H1 (cell line): ENCODE measurements at regions not wholly inside any gene's neighbourhood (a gene's known extent, or its start where the extent isn't known, plus 50 kb on each side); places are given as distances from the start of the nearest gene placed in this dataset.

Source experiments
- CTCF ChIA-PET: fragments of 300-600 bp; sonication (Branson Sonifier 250); formaldehyde crosslinking; loops from one replicate; lab custom pipeline; 2021; ENCODE audit not compliant: partially characterized antibody; lab: Charles Lee
- POLR2A ChIA-PET: fragments of 300-600 bp; sonication (Branson Sonifier 250); formaldehyde crosslinking; loops from one replicate; lab custom pipeline; 2021; ENCODE audit warnings: inconsistent platforms; ENCODE audit not compliant: partially characterized antibody; lab: Charles Lee
- DNase-seq, 2 experiments: peaks; one replicate each; pipeline versions ENCODE4 v3.0.0 to v3.0.0-alpha.2; 2010 to 2022; ENCODE audit warnings: low spot score in 2 of 2, low read depth in 1 of 2, mixed read lengths in 1 of 2
- FAIRE-seq: peaks from 2 replicates; lab custom pipeline; 2011; peaks lifted over from hg19 to GRCh38; lab: Jason Lieb, UNC
- H2AFZ ChIP-seq: 2 replicates; pipeline ENCODE4 v1.8.1; 2012; ENCODE audit warnings: low read length, inconsistent platforms
- H2AK5ac ChIP-seq: 2 replicates; pipeline ENCODE4 v1.6.1; 2013; ENCODE audit warnings: low read depth, low read length
- H2BK120ac ChIP-seq: replicated peaks from 2 replicates; pipeline ENCODE3; 2013; ENCODE audit warnings: low read depth, low read length, inconsistent platforms
- H2BK12ac ChIP-seq: 2 replicates; pipeline ENCODE4 v1.6.1; 2013; ENCODE audit warnings: low read depth, low read length
- H2BK15ac ChIP-seq: 2 replicates; pipeline ENCODE4 v1.6.1; 2013; ENCODE audit warnings: low read length
- H2BK20ac ChIP-seq: 2 replicates; pipeline ENCODE4 v1.6.1; 2013; ENCODE audit warnings: low read length
- H2BK5ac ChIP-seq: 2 replicates; pipeline ENCODE4 v1.6.1; 2013; ENCODE audit warnings: low read depth, low read length
- H3K14ac ChIP-seq: 2 replicates; pipeline ENCODE4 v1.6.1; 2013; ENCODE audit warnings: inconsistent platforms; ENCODE audit not compliant: insufficient read length
- H3K18ac ChIP-seq: 2 replicates; pipeline ENCODE4 v1.6.1; 2013; ENCODE audit warnings: low read length; ENCODE audit errors: extremely low read depth
- H3K23ac ChIP-seq: 2 replicates; pipeline ENCODE4 v1.6.1; 2013; ENCODE audit warnings: inconsistent platforms; ENCODE audit not compliant: insufficient read length
- H3K23me2 ChIP-seq: 2 replicates; pipeline ENCODE4 v1.6.1; 2013; ENCODE audit warnings: low read depth, low read length
- H3K27ac ChIP-seq: 2 replicates; pipeline ENCODE4 v1.6.1; 2011; ENCODE audit warnings: low read depth, low read length, inconsistent platforms
- H3K27me3 ChIP-seq, 4 experiments: replicated peaks in 1 of 4; 1 replicate in 1 of 4; 2 replicates in 3 of 4; pipeline versions ENCODE4 v1.6.1 to v1.8.1; 2011 to 2013; ENCODE audit warnings: low read length in 3 of 4, mild to moderate bottlenecking in 3 of 4, inconsistent platforms in 2 of 4, mixed read lengths in 2 of 4, moderate library complexity in 1 of 4; ENCODE audit not compliant: control insufficient read depth in 3 of 4, insufficient read depth in 3 of 4; ENCODE audit errors: extremely low read depth in 1 of 4
- H3K36me3 ChIP-seq, 4 experiments: 2 replicates each; pipeline versions ENCODE4 v1.6.1 to v1.8.1; 2011 to 2013; ENCODE audit warnings: mild to moderate bottlenecking in 4 of 4, low read length in 3 of 4, moderate library complexity in 2 of 4, control low read depth in 1 of 4, inconsistent platforms in 1 of 4; ENCODE audit not compliant: insufficient read depth in 4 of 4, control insufficient read depth in 2 of 4
- H3K4ac ChIP-seq: replicated peaks from 2 replicates; pipeline ENCODE3; 2013; ENCODE audit warnings: low read length, low read depth, mixed read lengths, inconsistent platforms; ENCODE audit not compliant: insufficient read length
- H3K4me1 ChIP-seq, 4 experiments: replicated peaks in 1 of 4; 1 replicate in 1 of 4; 2 replicates in 3 of 4; pipeline versions ENCODE4 v1.6.1 to v1.8.1; 2011 to 2013; ENCODE audit warnings: low read length in 3 of 4, inconsistent platforms in 2 of 4, mixed read lengths in 1 of 4; ENCODE audit not compliant: insufficient read depth in 4 of 4, control insufficient read depth in 3 of 4
- H3K4me2 ChIP-seq, 2 experiments: 2 replicates each; pipeline versions ENCODE4 v1.6.1 to v1.8.1; 2011 to 2013; ENCODE audit warnings: low read depth in 2 of 2, low read length in 2 of 2, control low read depth in 1 of 2, inconsistent platforms in 1 of 2, mild to moderate bottlenecking in 1 of 2; ENCODE audit not compliant: insufficient read depth in 1 of 2
- H3K4me3 ChIP-seq, 4 experiments: fragments of 200-600, 300-600 bp in 1 of 4; sonication (generic), shearing (Covaris generic), sonication (Bioruptor Twin) in 1 of 4; 2 replicates each; pipeline versions ENCODE4 v1.5.1 to v1.8.1; 2011 to 2016; ENCODE audit warnings: low read length in 4 of 4, low read depth in 3 of 4, control low read depth in 2 of 4, inconsistent platforms in 2 of 4, mild to moderate bottlenecking in 2 of 4, mixed read lengths in 1 of 4, moderate library complexity in 1 of 4; ENCODE audit not compliant: insufficient read depth in 2 of 4; ENCODE audit errors: extremely low read depth in 1 of 4
- H3K56ac ChIP-seq: replicated peaks from 2 replicates; pipeline ENCODE3; 2013; ENCODE audit warnings: low read depth, mild to moderate bottlenecking, mixed read lengths, low read length, inconsistent platforms; ENCODE audit not compliant: insufficient read length
- H3K79me1 ChIP-seq: 2 replicates; pipeline ENCODE4 v1.6.1; 2013; ENCODE audit warnings: low read depth, low read length, control low read depth
- H3K79me2 ChIP-seq, 2 experiments: 2 replicates each; pipeline versions ENCODE4 v1.6.1 to v1.8.1; 2012 to 2013; ENCODE audit warnings: low read length in 2 of 2, mild to moderate bottlenecking in 2 of 2, inconsistent platforms in 1 of 2; ENCODE audit not compliant: insufficient read depth in 2 of 2, control insufficient read depth in 1 of 2
- H3K9ac ChIP-seq, 4 experiments: replicated peaks in 1 of 4; 1 replicate in 1 of 4; 2 replicates in 3 of 4; pipeline versions ENCODE4 v1.6.1 to v1.8.1; 2011 to 2013; ENCODE audit warnings: low read depth in 3 of 4, low read length in 3 of 4, control low read depth in 2 of 4, mild to moderate bottlenecking in 2 of 4, moderate library complexity in 2 of 4, inconsistent platforms in 1 of 4; ENCODE audit errors: extremely low read depth in 1 of 4
- H3K9me3 ChIP-seq, 2 experiments: 2 replicates each; pipeline versions ENCODE4 v1.6.1 to v1.8.1; 2012 to 2013; ENCODE audit warnings: mild to moderate bottlenecking in 2 of 2, moderate library complexity in 2 of 2, control low read depth in 1 of 2, inconsistent platforms in 1 of 2, low read depth in 1 of 2, low read length in 1 of 2, mixed read lengths in 1 of 2; ENCODE audit not compliant: insufficient read depth in 2 of 2
- H4K20me1 ChIP-seq, 2 experiments: replicated peaks in 1 of 2; 2 replicates each; pipeline versions ENCODE3 to v1.8.1; 2011 to 2013; ENCODE audit warnings: inconsistent platforms in 2 of 2, low read length in 2 of 2, mild to moderate bottlenecking in 1 of 2; ENCODE audit not compliant: insufficient read depth in 2 of 2, control insufficient read depth in 1 of 2
- H4K5ac ChIP-seq: 2 replicates; pipeline ENCODE4 v1.6.1; 2013; ENCODE audit warnings: low read length, low read depth, mixed read lengths, inconsistent platforms; ENCODE audit not compliant: insufficient read length
- H4K8ac ChIP-seq: 2 replicates; pipeline ENCODE4 v1.8.0; 2013; ENCODE audit warnings: mild to moderate bottlenecking, moderate library complexity, low read length, inconsistent platforms; ENCODE audit not compliant: insufficient read depth; ENCODE audit errors: extremely low read depth
- H4K91ac ChIP-seq: replicated peaks from 2 replicates; pipeline ENCODE3; 2013; ENCODE audit warnings: low read length, mixed read lengths, inconsistent platforms; ENCODE audit not compliant: insufficient read length
- BCL11A ChIP-seq, 2 experiments: IDR thresholded peaks; one replicate each; pipeline ENCODE4 v1.6.1; 2011; ENCODE audit warnings: low read depth in 2 of 2, low read length in 2 of 2, mild to moderate bottlenecking in 2 of 2
- CEBPB ChIP-seq: IDR thresholded peaks from 2 replicates; pipeline ENCODE4 v1.6.1; 2012; ENCODE audit warnings: low read depth, low read length
- GABPA ChIP-seq: IDR thresholded peaks from 2 replicates; pipeline ENCODE4 v1.6.1; 2011; ENCODE audit warnings: mild to moderate bottlenecking, low read length, moderate library complexity, borderline replicate concordance; ENCODE audit not compliant: insufficient read depth
- MAX ChIP-seq: IDR thresholded peaks from 2 replicates; pipeline ENCODE4 v1.6.1; 2012; ENCODE audit warnings: inconsistent platforms
- NRF1 ChIP-seq: IDR thresholded peaks from 2 replicates; pipeline ENCODE4 v1.6.1; 2011; ENCODE audit warnings: mild to moderate bottlenecking, low read depth, low read length, improper control_type of control experiment
- SAP30 ChIP-seq: fragments of 300-600 bp; sonication (generic); IDR thresholded peaks from 2 replicates; pipeline ENCODE4 v1.7.1; 2012; ENCODE audit warnings: low read length, moderate library complexity, mild to moderate bottlenecking, inconsistent platforms; ENCODE audit not compliant: insufficient read depth, insufficient replicate concordance
- SIN3A ChIP-seq, 2 experiments: IDR thresholded peaks in 1 of 2; conservative IDR thresholded peaks in 1 of 2; 2 replicates each; pipeline ENCODE4 v1.6.1; 2011 to 2012; ENCODE audit warnings: low read length in 2 of 2, improper control_type of control experiment in 1 of 2, low read depth in 1 of 2, mild to moderate bottlenecking in 1 of 2
- WGBS, 2 experiments: shearing (Covaris generic) in 1 of 2; methylation state at CpG; one replicate each; pipeline versions ENCODE4 v1.1.6 to v1.1.7; 2013 to 2015; ENCODE audit warnings: low lambda C conversion rate in 2 of 2, mixed read lengths in 2 of 2, inconsistent platforms in 1 of 2, low coverage in 1 of 2, missing lambda C conversion rate in 1 of 2; ENCODE audit not compliant: insufficient replicate concordance in 2 of 2, insufficient coverage in 1 of 2, insufficient read length in 1 of 2; ENCODE audit errors: extremely low coverage in 1 of 2, missing lambda C conversion rate in 1 of 2; 5-methylcytosine and 5-hydroxymethylcytosine counted together

- ChIA-PET POLR2A (interaction anchor here (0.9 kb wide), 1 partner anchor 38 kb away, joined by 3 read pairs; no protein-coding TSS in a partner anchor), CTCF (interaction anchor here (0.8 to 3.5 kb wide), 6 partner anchors 15 to 470 kb away, joined by 3 to 17 read pairs (median 4); no protein-coding TSS in a partner anchor)
- no peak overlapping the region for H3K18ac ChIP-seq
- H3K9me3 ChIP-seq, result no peaks in the 10 kb centered on the region
- no peak overlapping the region for H2BK5ac ChIP-seq
- no peaks in the 10 kb centered on the region for H3K79me1 ChIP-seq
- peaks cover 0 to 8% (median 4%) of the 10 kb centered on the region in 4 experiments; a peak in 4 of 7 replicates for H3K4me1 ChIP-seq
- no peaks in the 10 kb centered on the region for H3K36me3 ChIP-seq
- H3K9ac ChIP-seq, result no peak overlapping the region
- H3K56ac ChIP-seq, result no peak overlapping the region
- no peaks in the 10 kb centered on the region for H3K79me2 ChIP-seq
- no peak overlapping the region for H3K23ac ChIP-seq
- no peak overlapping the region for H3K4me3 ChIP-seq
- no peak overlapping the region for H3K4ac ChIP-seq
- H2BK15ac ChIP-seq, result no peak overlapping the region; the same call in 1 of the 2 replicates
- FAIRE-seq, result no peak
- H4K91ac ChIP-seq, result no peak overlapping the region
- no peak overlapping the region for H2BK120ac ChIP-seq
- H3K4me2 ChIP-seq, result no peak overlapping the region
- no peaks in the 10 kb centered on the region for H3K23me2 ChIP-seq
- no peak overlapping the region for H2AFZ ChIP-seq
- 0 out of 2 replicates have a peak overlapping the region, but pooled peaks have one; percentile 7 for H4K8ac ChIP-seq
- no peaks in the 10 kb centered on the region for H3K27me3 ChIP-seq
- H2AK5ac ChIP-seq, result no peak overlapping the region
- peak overlapping the region; percentile 55; the same call in 1 of the 2 replicates for H2BK12ac ChIP-seq
- H3K14ac ChIP-seq, result no peak overlapping the region
- no peak for DNase-seq
- no peak overlapping the region for H3K27ac ChIP-seq
- 88% methylated on average over 10 of the region's 10 CpGs; no CpG with 5 or more reads in 1 of the 2 experiments for WGBS, 2 experiments
- H4K20me1 ChIP-seq, result no peaks in the 10 kb centered on the region
- H2BK20ac ChIP-seq, result no peak overlapping the region; the same call in 1 of the 2 replicates
- no peak overlapping the region for H4K5ac ChIP-seq
- TF ChIP-seq NRF1, result no peak
- TF ChIP-seq CEBPB, result no peak
- no peak for TF ChIP-seq GABPA
- no peak for TF ChIP-seq SAP30
- TF ChIP-seq MAX, result no peak
- TF ChIP-seq BCL11A (IDR thresholded peaks at IDR 0.05; ENCODE audit: low read depth in 2 of 2, low read length in 2 of 2), result no peak
- no peak for TF ChIP-seq SIN3A (conservative IDR thresholded peaks at IDR 0.05 in 1 of 2, IDR thresholded peaks at IDR 0.05 in 1 of 2; ENCODE audit: low read depth in 1 of 2, low read length in 2 of 2)
Observed at GRCh38 chr3:194251007-194251406, 100.1 kb downstream of the CPN2 start.
